ENCODE measurements at regions not wholly inside any gene's neighbourhood (a gene's known extent, or its start where the extent isn't known, plus 50 kb on each side); places are given as distances from the start of the nearest gene placed in this dataset.

- TF ChIP-seq CTCF (IDR thresholded peaks at IDR 0.05) (no peak), POLR2A (IDR thresholded peaks at IDR 0.05) (no peak)
Measured at GRCh38 chr19:27936139-27936538, 1276.8 kb downstream of the UQCRFS1 start.
